Heart left ventricle (tissue), 16 donors: ENCODE measurements at regions not wholly inside any gene's neighbourhood (a gene's known extent, or its start where the extent isn't known, plus 50 kb on each side); places are given as distances from the start of the nearest gene placed in this dataset.
A peak's percentile ranks its signal among the peaks of the same experiment; 100 is the strongest.

ENCODE experiments used
- ATAC-seq, 4 donors: fragments of 200-7000 bp; cut with Tn5 transposase; one replicate each; pipeline ENCODE4 v1.9.1; 2020 to 2022; ENCODE audit warnings: moderate library complexity in 4 of 4, mild to moderate bottlenecking in 3 of 4, moderate number of reproducible peaks in 1 of 4
- DNase-seq, 5 donors: peaks; one replicate each; pipeline ENCODE4 v3.0.0-alpha.2; 2020
- H3K27ac ChIP-seq, 12 donors: fragments of 200-600 bp; sonication (generic) in 4 of 12; one replicate each; pipeline versions ENCODE4 v1.5.0 to v1.8.0; 2016 to 2022; ENCODE audit warnings: mild to moderate bottlenecking in 2 of 12
- H3K27me3 ChIP-seq, 9 donors: fragments of 200-600 bp; sonication (generic) in 2 of 9; one replicate each; pipeline versions ENCODE4 v1.5.1 to v1.8.0; 2016 to 2022; ENCODE audit warnings: mild to moderate bottlenecking in 3 of 9
- H3K36me3 ChIP-seq, 9 donors: fragments of 200-600 bp; sonication (generic) in 2 of 9; one replicate each; pipeline versions ENCODE4 v1.5.0 to v1.8.0; 2018 to 2022; ENCODE audit warnings: mild to moderate bottlenecking in 2 of 9
- H3K4me1 ChIP-seq, 12 donors: fragments of 200-600 bp; sonication (generic) in 4 of 12; one replicate each; pipeline versions ENCODE4 v1.5.0 to v1.8.0; 2016 to 2022; ENCODE audit warnings: mild to moderate bottlenecking in 3 of 12
- H3K4me3 ChIP-seq, 12 donors: fragments of 200-600 bp; sonication (generic) in 4 of 12; one replicate each; pipeline versions ENCODE4 v1.5.0 to v1.8.0; 2017 to 2022; ENCODE audit warnings: mild to moderate bottlenecking in 9 of 12, moderate library complexity in 4 of 12
- H3K9me3 ChIP-seq, 12 donors: fragments of 200-600 bp; sonication (generic) in 4 of 12; one replicate each; pipeline versions ENCODE4 v1.5.0 to v1.8.0; 2016 to 2022; ENCODE audit warnings: mild to moderate bottlenecking in 1 of 12
- CTCF ChIP-seq, 12 donors: fragments of 200-600 bp; sonication (generic) in 4 of 12; IDR thresholded peaks; one replicate each; pipeline versions ENCODE4 v1.5.0 to v1.8.0; 2018 to 2022; ENCODE audit warnings: antibody characterized with exemption in 12 of 12, mild to moderate bottlenecking in 5 of 12
- POLR2A ChIP-seq, 2 donors: fragments of 450-650 bp; IDR thresholded peaks; one replicate each; pipeline ENCODE4 v1.6.1; 2017; ENCODE audit warnings: antibody characterized with exemption in 2 of 2, mild to moderate bottlenecking in 2 of 2, moderate library complexity in 2 of 2
- WGBS, 4 donors: extraction: QIAGEN DNeasy Blood & Tissue Kit in 2 of 4; methylation state at CpG; one replicate each; pipeline versions ENCODE4 v1.1.5 to v1.1.7; 2013 to 2018; 5-methylcytosine and 5-hydroxymethylcytosine counted together
- intact Hi-C, 10 donors: fragments of 100-400 bp; cut with DNase I; formaldehyde crosslinking; loops; one replicate each; pipeline versions ENCODE4 v1.11.1 to v1.14.2; 2022
- donor health status: ischemic (EF 13 %, LVEDD 7.1; RV severe dilation, severe dysfunction).
- donor health status: healthy with polysubstance abuse.
- donor health status: DM: no; HTN: yes; CAD: no.
- donor health status: DM: no; HTN: no; CAD: no.
- donor health status: ischemic (EF 25% LVEDD 6.9; RV normal size, moderate dysfunction).
- donor health status: ischemic (EF 25% LVEDD 5.7; RV mildly dilated, moderate dysfunction).
- donor health status: healthy.
- donor health status: DM: yes; HTN: yes; CAD: no.
- donor health status: ischemic (EF 35%, LVEDD 5.7; RV mildly dilated, moderate dysfunction).
- donor health status: nonischemic (EF 11% LVEDD 7.7; RV severe dilation, severe dysfunction).
- donor health status: DM: yes; HTN: yes; CAD: no.
- donor health status: PGD.
- donor health status: ischemic (EF 29% LVEDD 5.4; RV normal size, mild dysfunction).
- donor health status: nonischemic (EF 23%, LVEDD 6.1; RV moderate dilation, normal function).

- WGBS, 4 donors = 48 to 66% (median 60%) methylated on average over 2 of the region's 2 CpGs
- Histone ChIP-seq H3K4me3 (no peak overlapping the region), H3K4me1 (peaks cover 3 to 60% (median 26%) of the 10 kb centered on the region in 12 donors), H3K36me3 (peaks cover 0 to 92% (median 67%) of the 10 kb centered on the region in 9 donors), H3K27me3 (no peaks in the 10 kb centered on the region), H3K9me3 (no peaks in the 10 kb centered on the region), H3K27ac (peak overlapping the region in 1 of 12 donors; percentile 13)
- ATAC-seq = no peak
- DNase-seq = no peak
- TF ChIP-seq POLR2A (IDR thresholded peaks at IDR 0.05) = no peak
- TF ChIP-seq CTCF (IDR thresholded peaks at IDR 0.05) = no peak
- intact Hi-C loops = no loop called here
Measured at GRCh38 chr7:130878785-130879184, 144.8 kb upstream of the KLF14 start.

GRCh38 chr7:130879191-130879590, 145.2 kb upstream of the KLF14 start:
- H3K4me3 ChIP-seq = no peak overlapping the region
- TF ChIP-seq CTCF (IDR thresholded peaks at IDR 0.05) (no peak), POLR2A (IDR thresholded peaks at IDR 0.05) (no peak)
- H3K27ac ChIP-seq = peak overlapping the region in 2 of 12 donors; percentile 13 to 22
- no peaks in the 10 kb centered on the region for H3K9me3 ChIP-seq
- ATAC-seq (no peak), DNase-seq (no peak)
- H3K36me3 ChIP-seq = peaks cover 3 to 92% (median 67%) of the 10 kb centered on the region in 9 donors
- intact Hi-C loops = no loop called here
- WGBS, 4 donors = 75 to 86% (median 82%) methylated on average over 2 of the region's 2 CpGs
- H3K4me1 ChIP-seq = peaks cover 3 to 57% (median 28%) of the 10 kb centered on the region in 12 donors
- H3K27me3 ChIP-seq = no peaks in the 10 kb centered on the region

GRCh38 chr7:130880668-130881067, 146.7 kb upstream of the KLF14 start:
- H3K36me3 ChIP-seq = peaks cover 3 to 96% (median 82%) of the 10 kb centered on the region in 9 donors
- WGBS, 4 donors = 71 to 87% (median 83%) methylated on average over 5 of the region's 5 CpGs

More at GRCh38 chr7:130880668-130881067, 146.7 kb upstream of the KLF14 start:
- H3K4me1 ChIP-seq = peaks cover 3 to 51% (median 21%) of the 10 kb centered on the region in 12 donors
- H3K9me3 ChIP-seq = no peaks in the 10 kb centered on the region
- no peaks in the 10 kb centered on the region for H3K27me3 ChIP-seq
- intact Hi-C loops = no loop called here
- TF ChIP-seq POLR2A (IDR thresholded peaks at IDR 0.05) (no peak), CTCF (IDR thresholded peaks at IDR 0.05) (no peak)
- no peak for DNase-seq
- peak overlapping the region in 10 of 12 donors; percentile 10 to 66 (median 31) for H3K27ac ChIP-seq
- peak in 2 of 4 donors; percentile 13 to 30 for ATAC-seq
- no peak overlapping the region for H3K4me3 ChIP-seq
